SU-DHL-6 (cell line): ENCODE measurements at regions not wholly inside any gene's neighbourhood (a gene's known extent, or its start where the extent isn't known, plus 50 kb on each side); places are given as distances from the start of the nearest gene placed in this dataset.

Experiments used
- CTCF ChIP-seq: fragments of 200-600 bp; sonication (generic); IDR thresholded peaks from one replicate; pipeline ENCODE4 v1.5.1; 2017; ENCODE audit warnings: antibody characterized with exemption, mild to moderate bottlenecking, low read length, moderate library complexity; ENCODE audit not compliant: insufficient read depth, poor library complexity, severe bottlenecking
- EZH2phosphoT487 ChIP-seq: fragments of 200-600 bp; sonication (generic), shearing (Covaris generic); conservative IDR thresholded peaks from 2 replicates; pipeline ENCODE4 v1.6.1; 2018; ENCODE audit warnings: mild to moderate bottlenecking, antibody characterized with exemption, low read length, moderate library complexity, mixed read lengths

GRCh38 chr3:80190051-80190450 lies 422.3 kb upstream of the ROBO1 start:
- TF ChIP-seq CTCF (no peak), EZH2phosphoT487 (no peak)
